ENCODE measurements at regions not wholly inside any gene's neighbourhood (a gene's known extent, or its start where the extent isn't known, plus 50 kb on each side); places are given as distances from the start of the nearest gene placed in this dataset.

GRCh38 chr14:65866448-65866847 is 453.9 kb downstream of the FUT8 start:
- ChIA-PET CTCF (interaction anchor here (0.7 kb wide), 1 partner anchor 451 kb away, joined by 5 read pairs; no protein-coding TSS in a partner anchor), SMC1A (ENCODE audit: uncharacterized antibody, unreplicated experiment) (interaction anchor here (0.6 kb wide), 1 partner anchor 137 kb away, joined by 3 read pairs; no protein-coding TSS in a partner anchor), POLR2A (no interaction called here), RAD21 (ENCODE audit: unreplicated experiment) (no interaction called here)
- Histone ChIP-seq H3K36me3 (ENCODE audit: control insufficient read depth in 2 of 2, insufficient read depth in 2 of 2, low read length in 1 of 2) (no peaks in the 10 kb centered on the region), H3K9ac (ENCODE audit: control insufficient read depth, insufficient read depth, low read length) (no peak overlapping the region), H3K79me2 (ENCODE audit: control insufficient read depth, insufficient read depth, low read length) (no peaks in the 10 kb centered on the region), H3K27me3 (replicated peaks in 1 of 2; ENCODE audit: control insufficient read depth in 2 of 2, insufficient read depth in 2 of 2, low read length in 1 of 2) (no peaks in the 10 kb centered on the region; a peak in 1 of 4 replicates), H3K4me1 (ENCODE audit: control insufficient read depth, insufficient read depth, low read length) (no peaks in the 10 kb centered on the region), H3K4me2 (ENCODE audit: control insufficient read depth, insufficient read depth) (no peak overlapping the region), H4K20me1 (ENCODE audit: control insufficient read depth, insufficient read depth) (no peaks in the 10 kb centered on the region), H2AFZ (ENCODE audit: control insufficient read depth, low read depth, low read length) (no peak overlapping the region), H3K27ac (ENCODE audit: control insufficient read depth, insufficient read depth) (no peak overlapping the region), H3K9me3 (replicated peaks; ENCODE audit: control insufficient read depth, insufficient read depth, low read length) (no peaks in the 10 kb centered on the region), H3K4me3 (no peak overlapping the region)
- TF ChIP-seq JUND (IDR thresholded peaks at IDR 0.05; ENCODE audit: low read depth, low read length): no peak
- no peak for TF ChIP-seq SMC3 (IDR thresholded peaks at IDR 0.05; ENCODE audit: borderline replicate concordance, low read length)
- no peak for FAIRE-seq
- intact Hi-C loops (cut with micrococcal nuclease; ENCODE audit: unreplicated experiment): no loop called here
- in situ Hi-C loops (cut with MboI): no loop called here
- BruUV-seq (replicated peaks): no TSS peak
- DNase-seq (ENCODE audit: low read depth, low spot score): no peak
- WGBS (ENCODE audit: insufficient coverage, insufficient replicate concordance, low lambda C conversion rate, missing lambda C conversion rate): 14% methylated on average over 3 of the region's 3 CpGs
- ATAC-seq: no peak

DNA sequence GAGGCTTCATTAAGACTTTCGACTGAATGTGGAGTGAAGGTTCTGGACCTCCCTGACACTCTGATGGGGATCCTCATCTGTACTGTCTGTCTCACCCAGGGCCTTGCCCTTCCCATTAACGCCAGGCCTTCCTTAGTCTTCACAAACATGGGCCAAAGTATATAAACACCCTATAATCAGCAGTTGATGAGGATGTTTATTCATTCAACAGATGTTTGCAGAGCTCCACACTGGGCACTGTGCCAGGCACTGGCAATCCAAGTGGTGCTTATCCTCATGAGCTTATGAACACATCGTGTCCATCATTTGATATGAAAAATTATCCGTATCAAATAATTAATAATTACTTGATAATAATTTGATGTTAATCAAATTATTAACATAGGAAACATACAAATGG is 454.4 kb downstream of the FUT8 start:
- no peak for DNase-seq (ENCODE audit: low read depth, low spot score)
- ATAC-seq: no peak
- intact Hi-C loops (cut with micrococcal nuclease; ENCODE audit: unreplicated experiment): no loop called here
- no peak overlapping the region for H3K9ac ChIP-seq (ENCODE audit: control insufficient read depth, insufficient read depth, low read length)
- no peaks in the 10 kb centered on the region for H3K9me3 ChIP-seq (replicated peaks; ENCODE audit: control insufficient read depth, insufficient read depth, low read length)
- ChIA-PET SMC1A (ENCODE audit: uncharacterized antibody, unreplicated experiment) (no interaction called here), CTCF (interaction anchor here (0.7 kb wide), 1 partner anchor 452 kb away, joined by 5 read pairs; no protein-coding TSS in a partner anchor), POLR2A (no interaction called here), RAD21 (ENCODE audit: unreplicated experiment) (no interaction called here)
- in situ Hi-C loops (cut with MboI): no loop called here
- H2AFZ ChIP-seq (ENCODE audit: control insufficient read depth, low read depth, low read length): no peak overlapping the region
- BruUV-seq (replicated peaks): no TSS peak
- H3K27me3 ChIP-seq (replicated peaks in 1 of 2; ENCODE audit: control insufficient read depth in 2 of 2, insufficient read depth in 2 of 2, low read length in 1 of 2): no peaks in the 10 kb centered on the region; a peak in 1 of 4 replicates
- H3K27ac ChIP-seq (ENCODE audit: control insufficient read depth, insufficient read depth): no peak overlapping the region
- FAIRE-seq: no peak
- no peak overlapping the region for H3K4me2 ChIP-seq (ENCODE audit: control insufficient read depth, insufficient read depth)
- no peaks in the 10 kb centered on the region for H3K4me1 ChIP-seq (ENCODE audit: control insufficient read depth, insufficient read depth, low read length)
- no peaks in the 10 kb centered on the region for H3K36me3 ChIP-seq (ENCODE audit: control insufficient read depth in 2 of 2, insufficient read depth in 2 of 2, low read length in 1 of 2)
- H3K79me2 ChIP-seq (ENCODE audit: control insufficient read depth, insufficient read depth, low read length): no peaks in the 10 kb centered on the region
- H4K20me1 ChIP-seq (ENCODE audit: control insufficient read depth, insufficient read depth): no peaks in the 10 kb centered on the region
- no peak overlapping the region for H3K4me3 ChIP-seq
- 28% methylated on average over 4 of the region's 4 CpGs for WGBS (ENCODE audit: insufficient coverage, insufficient replicate concordance, low lambda C conversion rate, missing lambda C conversion rate)
- TF ChIP-seq MXI1 (IDR thresholded peaks at IDR 0.05; ENCODE audit: low read depth, low read length) (no peak), CREM (IDR thresholded peaks at IDR 0.05; ENCODE audit: low read depth) (no peak), SUPT20H (IDR thresholded peaks at IDR 0.05; ENCODE audit: borderline replicate concordance, control insufficient read depth, low read depth, low read length) (no peak), GATAD2B (conservative IDR thresholded peaks at IDR 0.05; ENCODE audit: low read depth) (no peak), SIN3A (IDR thresholded peaks at IDR 0.05; ENCODE audit: low read depth, low read length) (no peak), PML (IDR thresholded peaks at IDR 0.05; ENCODE audit: low read length) (no peak), NR2F1 (conservative IDR thresholded peaks at IDR 0.05) (no peak), POLR2AphosphoS2 (IDR thresholded peaks at IDR 0.05; ENCODE audit: low read depth, low read length) (no peak), CUX1 (IDR thresholded peaks at IDR 0.05; ENCODE audit: insufficient replicate concordance, low read depth, low read length) (no peak), ZBTB33 (IDR thresholded peaks at IDR 0.05) (no peak)

All from GM12878 (cell line).